ENCODE measurements at regions not wholly inside any gene's neighbourhood (a gene's known extent, or its start where the extent isn't known, plus 50 kb on each side); places are given as distances from the start of the nearest gene placed in this dataset.

DNA sequence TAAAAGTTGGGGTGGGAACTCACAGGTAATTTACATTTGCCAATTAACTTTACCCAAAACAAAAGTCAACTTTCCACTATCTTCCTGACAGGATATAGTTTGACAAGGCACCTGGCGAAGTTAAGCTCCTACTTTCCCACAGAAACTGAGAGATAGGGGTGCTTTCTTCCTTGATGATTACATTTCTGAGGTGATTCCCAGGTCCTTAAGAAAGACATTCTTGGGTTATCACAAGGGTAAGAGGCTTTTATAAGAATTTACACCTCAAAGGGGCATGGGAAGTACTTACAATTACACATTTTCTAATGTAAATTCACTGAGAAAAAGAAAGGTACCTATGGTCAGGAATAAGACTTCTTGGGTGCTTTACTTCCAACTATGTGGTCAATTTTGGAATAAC lies 660.9 kb upstream of the MGAT4C start:
- TF ChIP-seq, protein P1, sequence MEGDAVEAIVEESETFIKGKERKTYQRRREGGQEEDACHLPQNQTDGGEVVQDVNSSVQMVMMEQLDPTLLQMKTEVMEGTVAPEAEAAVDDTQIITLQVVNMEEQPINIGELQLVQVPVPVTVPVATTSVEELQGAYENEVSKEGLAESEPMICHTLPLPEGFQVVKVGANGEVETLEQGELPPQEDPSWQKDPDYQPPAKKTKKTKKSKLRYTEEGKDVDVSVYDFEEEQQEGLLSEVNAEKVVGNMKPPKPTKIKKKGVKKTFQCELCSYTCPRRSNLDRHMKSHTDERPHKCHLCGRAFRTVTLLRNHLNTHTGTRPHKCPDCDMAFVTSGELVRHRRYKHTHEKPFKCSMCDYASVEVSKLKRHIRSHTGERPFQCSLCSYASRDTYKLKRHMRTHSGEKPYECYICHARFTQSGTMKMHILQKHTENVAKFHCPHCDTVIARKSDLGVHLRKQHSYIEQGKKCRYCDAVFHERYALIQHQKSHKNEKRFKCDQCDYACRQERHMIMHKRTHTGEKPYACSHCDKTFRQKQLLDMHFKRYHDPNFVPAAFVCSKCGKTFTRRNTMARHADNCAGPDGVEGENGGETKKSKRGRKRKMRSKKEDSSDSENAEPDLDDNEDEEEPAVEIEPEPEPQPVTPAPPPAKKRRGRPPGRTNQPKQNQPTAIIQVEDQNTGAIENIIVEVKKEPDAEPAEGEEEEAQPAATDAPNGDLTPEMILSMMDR (IDR thresholded peaks at IDR 0.05): no peak
- no peak for TF ChIP-seq EZH2 (IDR thresholded peaks at IDR 0.05)
